Panc1 (cell line): ENCODE measurements at regions not wholly inside any gene's neighbourhood (a gene's known extent, or its start where the extent isn't known, plus 50 kb on each side); places are given as distances from the start of the nearest gene placed in this dataset.

Experiments
- ATAC-seq: fragments of 200-7000 bp; cut with Tn5 transposase; 2 replicates; pipeline ENCODE4 v1.9.1; 2020; ENCODE audit warnings: mild to moderate bottlenecking, moderate library complexity
- BruUV-seq: library from RNA; stranded (reverse); fragments of 400-500 nt; replicated peaks from 2 replicates; lab custom pipeline; 2021; lab: Mats Ljungman, UMichigan
- CTCF ChIA-PET: fragments of 300-600 bp; sonication (Branson Sonifier 250); formaldehyde crosslinking; loops from one replicate; lab custom pipeline; 2022; ENCODE audit warnings: antibody characterized with exemption; lab: Charles Lee
- POLR2A ChIA-PET: fragments of 300-600 bp; sonication (Branson Sonifier 250); formaldehyde crosslinking; loops from one replicate; lab custom pipeline; 2022; ENCODE audit warnings: antibody characterized with exemption; lab: Charles Lee
- DNase-seq: peaks from one replicate; pipeline ENCODE4 v3.0.0-alpha.2; 2010; ENCODE audit warnings: low read depth, low spot score
- H3K27ac ChIP-seq: 2 replicates; pipeline ENCODE4 v1.5.1; 2011; ENCODE audit warnings: mild to moderate bottlenecking, low read length, inconsistent platforms
- H3K27me3 ChIP-seq: fragments of 200-500 bp; sonication (Bioruptor generic); 2 replicates; pipeline ENCODE4 v1.6.0; 2014; ENCODE audit warnings: low read length, inconsistent platforms; ENCODE audit not compliant: control insufficient read depth, insufficient read depth
- H3K36me3 ChIP-seq: fragments of 200-500 bp; sonication (Bioruptor generic); 2 replicates; pipeline ENCODE4 v1.5.1; 2014; ENCODE audit warnings: inconsistent platforms, mild to moderate bottlenecking, low read length, moderate library complexity; ENCODE audit not compliant: control insufficient read depth, insufficient read depth
- H3K4me1 ChIP-seq: 2 replicates; pipeline ENCODE4 v1.5.1; 2011; ENCODE audit warnings: inconsistent platforms, mild to moderate bottlenecking, low read length, moderate library complexity; ENCODE audit not compliant: control insufficient read depth, insufficient read depth
- H3K4me3 ChIP-seq, 2 experiments: 2 replicates each; pipeline ENCODE4 v1.5.1; 2011 to 2012; ENCODE audit warnings: low read depth in 2 of 2, low read length in 2 of 2, mild to moderate bottlenecking in 2 of 2, inconsistent platforms in 1 of 2, moderate library complexity in 1 of 2
- H3K9me3 ChIP-seq: fragments of 200-500 bp; sonication (Bioruptor generic); 2 replicates; pipeline ENCODE4 v1.5.1; 2014; ENCODE audit warnings: low read depth, mild to moderate bottlenecking, inconsistent platforms, low read length, moderate library complexity; ENCODE audit not compliant: control insufficient read depth, insufficient read depth
- POLR2AphosphoS5 ChIP-seq: IDR thresholded peaks from 2 replicates; pipeline ENCODE4 v1.6.1; 2012; ENCODE audit warnings: mild to moderate bottlenecking, low read depth, low read length, moderate library complexity
- SIN3A ChIP-seq: IDR thresholded peaks from 2 replicates; pipeline ENCODE4 v1.6.1; 2012; ENCODE audit warnings: low read depth, mild to moderate bottlenecking, low read length, moderate library complexity, borderline replicate concordance; ENCODE audit not compliant: insufficient read depth
- TCF7L2 ChIP-seq: IDR thresholded peaks from 2 replicates; pipeline ENCODE4 v1.6.1; 2011; ENCODE audit warnings: mild to moderate bottlenecking, low read depth, low read length, inconsistent platforms
- in situ Hi-C: cut with HindIII; loops from 2 replicates; pipeline ENCODE4 v1.10.0; 2016; ENCODE audit warnings: low sequenced_read_pairs, low pct_unique_long_range_greater_than_20kb
- intact Hi-C: fragments of 100-400 bp; cut with micrococcal nuclease; formaldehyde crosslinking; loops from one replicate; pipeline ENCODE4 v1.10.0; 2022; ENCODE audit not compliant: unreplicated experiment
- TF ChIP-seq, protein P1 (sequence below): fragments of 450-650 bp; IDR thresholded peaks from 2 replicates; pipeline ENCODE4 v1.5.1; 2017; ENCODE audit warnings: mild to moderate bottlenecking
- TF ChIP-seq, protein P2 (sequence below), 2 experiments: IDR thresholded peaks; 2 replicates each; pipeline ENCODE4 v1.6.1; 2011 to 2012; ENCODE audit warnings: low read depth in 2 of 2, control low read depth in 1 of 2, low read length in 1 of 2, mild to moderate bottlenecking in 1 of 2, moderate library complexity in 1 of 2; ENCODE audit not compliant: insufficient read depth in 1 of 2

DNA sequence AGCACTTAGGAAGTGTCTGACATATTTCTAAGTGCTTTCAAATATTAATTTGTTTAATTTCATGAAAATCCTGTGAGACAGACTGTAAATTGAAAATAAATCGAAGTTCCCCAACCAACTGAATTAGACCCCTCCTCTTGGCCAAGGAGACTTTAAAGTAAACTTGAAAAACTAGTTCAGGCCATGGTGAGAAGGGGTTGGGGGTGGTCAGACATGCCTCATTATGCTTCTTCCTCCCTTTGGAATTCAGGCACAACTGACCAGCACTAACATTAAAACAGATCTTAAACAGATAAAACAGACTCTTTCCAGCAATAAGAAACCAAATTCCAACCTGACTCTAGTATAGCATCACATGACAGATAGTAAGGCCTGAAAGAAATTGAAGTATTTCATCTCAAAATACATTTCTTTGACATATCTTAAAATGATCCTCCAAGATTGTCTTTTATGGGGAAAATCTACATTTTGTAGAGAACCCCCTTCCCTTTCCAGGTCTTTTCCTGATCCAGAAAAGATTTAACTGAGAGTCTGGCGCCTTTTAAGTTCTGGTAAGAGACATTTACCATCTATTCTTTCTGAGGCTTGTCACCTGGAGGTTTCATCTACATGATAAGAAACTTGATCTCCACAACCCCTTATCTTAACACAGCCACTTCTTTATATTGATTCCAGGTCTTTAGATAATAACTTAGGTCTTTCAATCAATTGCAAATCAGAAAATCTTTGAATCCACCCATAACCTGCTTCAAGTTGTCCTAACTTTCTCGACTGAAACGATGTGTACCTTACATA is 336.5 kb downstream of the PCDH20 start:
- BruUV-seq = no TSS peak
- H3K36me3 ChIP-seq = no peaks in the 10 kb centered on the region
- no peak overlapping the region for H3K4me3 ChIP-seq
- H3K27me3 ChIP-seq = no peaks in the 10 kb centered on the region
- DNase-seq (no peak), ATAC-seq (no peak)
- ChIA-PET CTCF (no interaction called here), POLR2A (no interaction called here)
- H3K27ac ChIP-seq = no peak overlapping the region
- in situ Hi-C loops = no loop called here
- no peaks in the 10 kb centered on the region for H3K4me1 ChIP-seq
- no peaks in the 10 kb centered on the region for H3K9me3 ChIP-seq
- intact Hi-C loops = no loop called here
- no peak for TF ChIP-seq TCF7L2
- TF ChIP-seq, protein P1, sequence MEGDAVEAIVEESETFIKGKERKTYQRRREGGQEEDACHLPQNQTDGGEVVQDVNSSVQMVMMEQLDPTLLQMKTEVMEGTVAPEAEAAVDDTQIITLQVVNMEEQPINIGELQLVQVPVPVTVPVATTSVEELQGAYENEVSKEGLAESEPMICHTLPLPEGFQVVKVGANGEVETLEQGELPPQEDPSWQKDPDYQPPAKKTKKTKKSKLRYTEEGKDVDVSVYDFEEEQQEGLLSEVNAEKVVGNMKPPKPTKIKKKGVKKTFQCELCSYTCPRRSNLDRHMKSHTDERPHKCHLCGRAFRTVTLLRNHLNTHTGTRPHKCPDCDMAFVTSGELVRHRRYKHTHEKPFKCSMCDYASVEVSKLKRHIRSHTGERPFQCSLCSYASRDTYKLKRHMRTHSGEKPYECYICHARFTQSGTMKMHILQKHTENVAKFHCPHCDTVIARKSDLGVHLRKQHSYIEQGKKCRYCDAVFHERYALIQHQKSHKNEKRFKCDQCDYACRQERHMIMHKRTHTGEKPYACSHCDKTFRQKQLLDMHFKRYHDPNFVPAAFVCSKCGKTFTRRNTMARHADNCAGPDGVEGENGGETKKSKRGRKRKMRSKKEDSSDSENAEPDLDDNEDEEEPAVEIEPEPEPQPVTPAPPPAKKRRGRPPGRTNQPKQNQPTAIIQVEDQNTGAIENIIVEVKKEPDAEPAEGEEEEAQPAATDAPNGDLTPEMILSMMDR = no peak
- no peak for TF ChIP-seq POLR2AphosphoS5
- TF ChIP-seq, protein P2, sequence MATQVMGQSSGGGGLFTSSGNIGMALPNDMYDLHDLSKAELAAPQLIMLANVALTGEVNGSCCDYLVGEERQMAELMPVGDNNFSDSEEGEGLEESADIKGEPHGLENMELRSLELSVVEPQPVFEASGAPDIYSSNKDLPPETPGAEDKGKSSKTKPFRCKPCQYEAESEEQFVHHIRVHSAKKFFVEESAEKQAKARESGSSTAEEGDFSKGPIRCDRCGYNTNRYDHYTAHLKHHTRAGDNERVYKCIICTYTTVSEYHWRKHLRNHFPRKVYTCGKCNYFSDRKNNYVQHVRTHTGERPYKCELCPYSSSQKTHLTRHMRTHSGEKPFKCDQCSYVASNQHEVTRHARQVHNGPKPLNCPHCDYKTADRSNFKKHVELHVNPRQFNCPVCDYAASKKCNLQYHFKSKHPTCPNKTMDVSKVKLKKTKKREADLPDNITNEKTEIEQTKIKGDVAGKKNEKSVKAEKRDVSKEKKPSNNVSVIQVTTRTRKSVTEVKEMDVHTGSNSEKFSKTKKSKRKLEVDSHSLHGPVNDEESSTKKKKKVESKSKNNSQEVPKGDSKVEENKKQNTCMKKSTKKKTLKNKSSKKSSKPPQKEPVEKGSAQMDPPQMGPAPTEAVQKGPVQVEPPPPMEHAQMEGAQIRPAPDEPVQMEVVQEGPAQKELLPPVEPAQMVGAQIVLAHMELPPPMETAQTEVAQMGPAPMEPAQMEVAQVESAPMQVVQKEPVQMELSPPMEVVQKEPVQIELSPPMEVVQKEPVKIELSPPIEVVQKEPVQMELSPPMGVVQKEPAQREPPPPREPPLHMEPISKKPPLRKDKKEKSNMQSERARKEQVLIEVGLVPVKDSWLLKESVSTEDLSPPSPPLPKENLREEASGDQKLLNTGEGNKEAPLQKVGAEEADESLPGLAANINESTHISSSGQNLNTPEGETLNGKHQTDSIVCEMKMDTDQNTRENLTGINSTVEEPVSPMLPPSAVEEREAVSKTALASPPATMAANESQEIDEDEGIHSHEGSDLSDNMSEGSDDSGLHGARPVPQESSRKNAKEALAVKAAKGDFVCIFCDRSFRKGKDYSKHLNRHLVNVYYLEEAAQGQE (IDR thresholded peaks at IDR 0.05; ENCODE audit: insufficient read depth in 1 of 2, low read depth in 2 of 2, low read length in 1 of 2) = no peak
- TF ChIP-seq SIN3A = no peak

DNA sequence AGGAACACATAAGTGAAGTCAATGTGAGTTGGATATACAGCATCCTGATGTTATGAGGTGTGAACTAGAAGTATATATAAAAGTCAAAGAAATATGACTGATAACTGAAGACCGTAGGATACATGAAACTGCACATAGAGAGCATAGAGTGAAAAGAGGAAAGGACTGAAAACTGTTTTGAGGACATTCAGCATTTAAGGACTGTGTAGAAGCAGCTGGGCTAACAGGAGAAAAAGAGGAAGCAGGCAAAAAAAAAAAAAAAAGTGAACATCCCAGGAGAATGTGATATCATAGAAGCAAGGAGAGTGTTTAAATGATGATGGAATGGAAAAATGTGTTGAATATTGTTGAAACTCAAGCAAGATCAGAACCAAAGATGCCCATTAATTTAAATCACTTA is 363.5 kb downstream of the PCDH20 start:
- in situ Hi-C loops = no loop called here
- DNase-seq (no peak), ATAC-seq (no peak)
- intact Hi-C loops = no loop called here
- H3K27ac ChIP-seq = no peak overlapping the region
- POLR2A ChIA-PET = no interaction called here
- CTCF ChIA-PET = no interaction called here
- no peaks in the 10 kb centered on the region for H3K27me3 ChIP-seq
- BruUV-seq = no TSS peak
- no peaks in the 10 kb centered on the region for H3K4me1 ChIP-seq
- H3K9me3 ChIP-seq = no peaks in the 10 kb centered on the region
- no peaks in the 10 kb centered on the region for H3K36me3 ChIP-seq
- TF ChIP-seq SIN3A (no peak), TCF7L2 (no peak), POLR2AphosphoS5 (no peak)
- TF ChIP-seq, protein P1 = no peak
- TF ChIP-seq, protein P2 (IDR thresholded peaks at IDR 0.05; ENCODE audit: insufficient read depth in 1 of 2, low read depth in 2 of 2, low read length in 1 of 2) = no peak
- H3K4me3 ChIP-seq = no peak overlapping the region
